IPS DF 6.9 (cell line): ENCODE measurements at regions not wholly inside any gene's neighbourhood (a gene's known extent, or its start where the extent isn't known, plus 50 kb on each side); places are given as distances from the start of the nearest gene placed in this dataset.
"Not testable (repeated sequence)": the region's sequence is repeated elsewhere in the genome, so short reads cannot be mapped to it uniquely, and the experiment has no call there.

ENCODE experiments used
- DNase-seq: peaks from one replicate; pipeline ENCODE4 v3.0.0-alpha.2; 2013; ENCODE audit warnings: low read depth, low spot score
- H3K27ac ChIP-seq: one replicate; pipeline ENCODE4 v1.5.1; 2013; ENCODE audit warnings: low read length, control low read depth
- H3K27me3 ChIP-seq: 2 replicates; pipeline ENCODE4 v1.6.1; 2013; ENCODE audit warnings: mild to moderate bottlenecking, low read length; ENCODE audit not compliant: control insufficient read depth, insufficient read depth
- H3K36me3 ChIP-seq: 2 replicates; pipeline ENCODE4 v1.6.1; 2013; ENCODE audit warnings: low read length; ENCODE audit not compliant: control insufficient read depth, insufficient read depth
- H3K4me1 ChIP-seq: 2 replicates; pipeline ENCODE4 v1.6.1; 2013; ENCODE audit warnings: low read length; ENCODE audit not compliant: control insufficient read depth, insufficient read depth
- H3K4me3 ChIP-seq: 2 replicates; pipeline ENCODE4 v1.5.1; 2013; ENCODE audit warnings: mild to moderate bottlenecking, low read length
- H3K9me3 ChIP-seq: 2 replicates; pipeline ENCODE4 v1.6.1; 2013; ENCODE audit warnings: low read length, inconsistent platforms; ENCODE audit not compliant: control insufficient read depth, insufficient read depth
- WGBS: extraction: QIAGEN DNeasy Blood & Tissue Kit; methylation state at CpG from one replicate; pipeline ENCODE4 v1.1.7; 2013; ENCODE audit warnings: mixed read lengths, missing lambda C conversion rate; ENCODE audit not compliant: insufficient read length, insufficient coverage; 5-methylcytosine and 5-hydroxymethylcytosine counted together

- WGBS, result no CpG with 5 or more reads among the region's 8 CpGs
- Histone ChIP-seq H3K36me3 (no peaks in the 10 kb centered on the region), H3K9me3 (no peaks in the 10 kb centered on the region), H3K27me3 (no peaks in the 10 kb centered on the region), H3K4me3 (no peak overlapping the region), H3K27ac (no peak overlapping the region), H3K4me1 (peaks cover 2% of the 10 kb centered on the region; the same call in 1 of the 2 replicates)
- no peak for DNase-seq
These were observed 185.7 kb upstream of the TBL1XR1 start for GRCh38 chr3:177382944-177383343.

DNA sequence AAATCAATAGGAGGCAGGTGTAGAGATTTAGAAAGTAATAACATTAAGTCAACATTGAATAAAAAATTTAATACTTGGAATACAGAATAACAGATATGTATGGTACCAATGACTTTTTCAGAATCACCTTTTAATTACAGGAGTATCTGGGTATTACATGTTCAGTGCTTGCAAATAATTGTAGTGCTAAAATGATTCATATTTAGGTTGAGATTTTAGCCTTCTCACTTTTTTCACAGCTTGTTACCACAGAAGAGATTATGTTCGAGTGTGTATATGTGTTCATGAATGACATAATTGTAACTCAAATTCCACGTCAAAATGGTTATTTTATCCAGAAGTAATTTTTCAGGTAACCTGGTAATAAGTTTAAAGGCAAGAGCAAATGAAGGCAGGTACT, 187.9 kb upstream of the TBL1XR1 start:
- Histone ChIP-seq H3K4me1 (peaks cover 2% of the 10 kb centered on the region; the same call in 1 of the 2 replicates), H3K27me3 (no peaks in the 10 kb centered on the region), H3K9me3 (no peaks in the 10 kb centered on the region), H3K27ac (no peak overlapping the region), H3K36me3 (no peaks in the 10 kb centered on the region), H3K4me3 (no peak overlapping the region)
- DNase-seq, result no peak
- no CpG with 5 or more reads among the region's 2 CpGs for WGBS

- no peak overlapping the region for H3K4me3 ChIP-seq
- H3K9me3 ChIP-seq, result no peaks in the 10 kb centered on the region
- H3K36me3 ChIP-seq, result no peaks in the 10 kb centered on the region
- H3K27me3 ChIP-seq, result no peaks in the 10 kb centered on the region
- H3K4me1 ChIP-seq, result peaks cover 2% of the 10 kb centered on the region; the same call in 1 of the 2 replicates
- DNase-seq, result no peak
- H3K27ac ChIP-seq, result no peak overlapping the region
These were observed 188.6 kb upstream of the TBL1XR1 start for GRCh38 chr3:177385831-177386301.

- Histone ChIP-seq H3K9me3 (no peaks in the 10 kb centered on the region), H3K27ac (no peak overlapping the region), H3K4me3 (no peak overlapping the region), H3K4me1 (peaks cover 2% of the 10 kb centered on the region; the same call in 1 of the 2 replicates), H3K27me3 (no peaks in the 10 kb centered on the region), H3K36me3 (no peaks in the 10 kb centered on the region)
- DNase-seq, result no peak
- whole genome bisulfite sequencing, result no CpG with 5 or more reads among the region's 1 CpG
These were observed 190.9 kb upstream of the TBL1XR1 start for GRCh38 chr3:177388209-177388608.

GRCh38 chr3:177394231-177395024, 197.1 kb upstream of the TBL1XR1 start:
- not testable (repeated sequence) for H3K27me3 ChIP-seq, H3K9me3 ChIP-seq, DNase-seq, H3K4me1 ChIP-seq, H3K4me3 ChIP-seq, H3K36me3 ChIP-seq, H3K27ac ChIP-seq
- no CpG with 5 or more reads among the region's 33 CpGs for WGBS

DNA sequence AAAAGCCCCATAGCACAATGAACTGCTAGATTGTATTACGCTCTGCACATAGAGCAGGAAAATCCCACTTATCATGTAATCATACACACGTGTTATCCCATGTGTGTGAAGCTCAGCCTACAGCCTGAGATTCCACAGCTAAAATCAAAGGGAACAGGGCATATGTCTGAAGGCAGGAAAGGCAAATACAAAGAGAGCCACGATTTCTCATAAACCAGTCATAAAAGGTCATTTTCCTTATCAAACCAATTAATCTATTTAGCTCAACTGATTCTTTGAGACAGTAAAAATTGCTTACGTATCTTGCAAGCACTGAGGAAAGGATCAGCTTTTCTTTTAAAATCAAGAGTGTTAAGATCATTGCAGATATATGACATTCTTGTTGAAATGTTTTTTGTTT, 199.5 kb upstream of the TBL1XR1 start:
- no peak overlapping the region for H3K4me3 ChIP-seq
- WGBS, result no CpG with 5 or more reads among the region's 4 CpGs
- no peak overlapping the region for H3K27ac ChIP-seq
- H3K9me3 ChIP-seq, result no peaks in the 10 kb centered on the region; the same call in 1 of the 2 replicates
- DNase-seq, result no peak
- H3K4me1 ChIP-seq, result no peaks in the 10 kb centered on the region
- no peaks in the 10 kb centered on the region for H3K27me3 ChIP-seq
- H3K36me3 ChIP-seq, result no peaks in the 10 kb centered on the region

- Histone ChIP-seq H3K36me3 (no peaks in the 10 kb centered on the region), H3K9me3 (no peaks in the 10 kb centered on the region), H3K4me1 (no peaks in the 10 kb centered on the region), H3K27ac (no peak overlapping the region), H3K27me3 (no peaks in the 10 kb centered on the region), H3K4me3 (no peak overlapping the region)
- no peak for DNase-seq
- no CpG with 5 or more reads among the region's 1 CpG for WGBS
These were observed 204.1 kb upstream of the TBL1XR1 start for GRCh38 chr3:177401375-177401774.

- no peaks in the 10 kb centered on the region for H3K36me3 ChIP-seq
- no peaks in the 10 kb centered on the region for H3K9me3 ChIP-seq
- H3K4me1 ChIP-seq, result no peaks in the 10 kb centered on the region
- H3K4me3 ChIP-seq, result no peak overlapping the region
- WGBS, result no CpG with 5 or more reads among the region's 3 CpGs
- H3K27ac ChIP-seq, result no peak overlapping the region
- no peaks in the 10 kb centered on the region for H3K27me3 ChIP-seq
- no peak for DNase-seq
These were observed 205.3 kb upstream of the TBL1XR1 start for GRCh38 chr3:177402533-177402932.

DNA sequence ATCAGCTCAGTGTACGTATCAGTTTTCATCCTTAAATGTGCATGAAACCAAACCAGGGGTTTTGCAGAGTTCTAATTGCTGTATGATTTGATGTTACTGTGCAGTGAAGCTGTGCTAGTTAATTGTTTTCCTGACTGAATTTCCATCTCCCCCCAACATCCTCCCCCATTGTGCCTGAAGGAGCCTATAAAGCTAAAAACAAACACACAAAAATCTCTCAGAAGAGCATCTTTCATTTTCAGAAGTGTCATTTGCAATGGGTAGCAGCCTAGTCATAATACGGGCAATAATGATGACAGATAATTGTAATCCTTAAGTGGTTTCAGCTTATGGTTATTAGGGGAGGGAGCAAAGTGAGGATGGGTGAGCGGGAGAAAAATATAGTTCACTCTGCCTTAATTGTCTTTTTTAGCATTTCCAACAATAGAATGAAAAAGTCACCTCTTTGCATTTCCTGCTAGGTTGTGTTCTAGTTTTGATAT, 207.9 kb upstream of the TBL1XR1 start:
- Histone ChIP-seq H3K36me3 (no peaks in the 10 kb centered on the region), H3K4me3 (no peak overlapping the region), H3K4me1 (no peaks in the 10 kb centered on the region), H3K9me3 (no peaks in the 10 kb centered on the region), H3K27me3 (no peaks in the 10 kb centered on the region), H3K27ac (no peak overlapping the region)
- DNase-seq, result no peak
- WGBS, result no CpG with 5 or more reads among the region's 3 CpGs

GRCh38 chr3:177410730-177411129, 213.4 kb upstream of the TBL1XR1 start:
- Histone ChIP-seq H3K36me3 (no peaks in the 10 kb centered on the region), H3K4me3 (no peak overlapping the region), H3K9me3 (no peaks in the 10 kb centered on the region), H3K4me1 (no peaks in the 10 kb centered on the region), H3K27me3 (no peaks in the 10 kb centered on the region), H3K27ac (no peak overlapping the region)
- WGBS, result no CpG with 5 or more reads among the region's 4 CpGs
- DNase-seq, result no peak

DNA sequence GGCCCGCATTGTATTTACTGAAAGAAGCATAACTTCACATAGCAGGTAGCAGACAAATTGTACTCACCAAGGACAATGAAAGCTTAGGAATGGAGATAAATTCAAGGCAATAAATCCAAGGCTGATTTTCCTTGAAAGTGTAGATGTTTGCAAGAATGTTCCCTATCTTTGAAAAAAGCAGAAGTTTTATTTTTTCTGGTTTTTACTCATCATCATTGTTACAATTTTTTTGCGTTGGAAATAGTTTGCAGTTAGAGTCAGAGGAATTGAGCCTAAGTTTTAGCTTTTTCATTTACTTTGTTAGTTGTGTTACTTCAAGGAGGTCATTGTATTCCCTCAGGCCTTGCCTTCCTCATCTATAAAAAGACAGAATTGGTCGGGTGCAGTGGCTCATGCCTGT, 213.9 kb upstream of the TBL1XR1 start:
- H3K27ac ChIP-seq, result no peak overlapping the region
- no peak for DNase-seq
- H3K36me3 ChIP-seq, result no peaks in the 10 kb centered on the region
- no peaks in the 10 kb centered on the region for H3K4me1 ChIP-seq
- no peaks in the 10 kb centered on the region for H3K9me3 ChIP-seq
- no CpG with 5 or more reads among the region's 3 CpGs for WGBS
- H3K27me3 ChIP-seq, result no peaks in the 10 kb centered on the region
- no peak overlapping the region for H3K4me3 ChIP-seq
